Keratinocyte (primary cell): ENCODE measurements at regions not wholly inside any gene's neighbourhood (a gene's known extent, or its start where the extent isn't known, plus 50 kb on each side); places are given as distances from the start of the nearest gene placed in this dataset.

ENCODE experiments used
- DNase-seq: peaks from one replicate; pipeline ENCODE4 v3.0.0-alpha.2; 2011; ENCODE audit warnings: low read depth, missing footprints, low spot score
- FAIRE-seq: peaks from 2 replicates; lab custom pipeline; 2011; peaks lifted over from hg19 to GRCh38; lab: Jason Lieb, UNC
- H2AFZ ChIP-seq: 2 replicates; pipeline ENCODE4 v1.6.0; 2012; ENCODE audit warnings: low read length, control low read depth, inconsistent platforms; ENCODE audit not compliant: control insufficient read depth
- H3K27ac ChIP-seq: 2 replicates; pipeline ENCODE4 v1.5.1; 2011; ENCODE audit warnings: low read length; ENCODE audit not compliant: control insufficient read depth, insufficient read depth
- H3K27me3 ChIP-seq: 3 replicates; pipeline ENCODE4 v1.6.0; 2011; ENCODE audit warnings: low read length; ENCODE audit not compliant: control insufficient read depth, insufficient read depth; ENCODE audit errors: extremely low read depth
- H3K36me3 ChIP-seq, 2 experiments: 2 replicates in 1 of 2; 3 replicates in 1 of 2; pipeline ENCODE4 v1.5.1; 2011; ENCODE audit warnings: low read length in 2 of 2, mild to moderate bottlenecking in 1 of 2; ENCODE audit not compliant: control insufficient read depth in 2 of 2, insufficient read depth in 2 of 2; ENCODE audit errors: extremely low read depth in 1 of 2
- H3K4me1 ChIP-seq: 3 replicates; pipeline ENCODE4 v1.5.1; 2011; ENCODE audit warnings: low read length; ENCODE audit not compliant: control insufficient read depth, insufficient read depth; ENCODE audit errors: extremely low read depth
- H3K4me2 ChIP-seq: 3 replicates; pipeline ENCODE4 v1.6.0; 2011; ENCODE audit warnings: low read depth, low read length; ENCODE audit not compliant: control insufficient read depth, insufficient read depth; ENCODE audit errors: extremely low read depth
- H3K4me3 ChIP-seq, 3 experiments: fragments of 200-600 bp in 1 of 3; sonication (generic) in 1 of 3; 2 replicates in 2 of 3; 3 replicates in 1 of 3; pipeline ENCODE4 v1.5.1; 2011 to 2016; ENCODE audit warnings: low read length in 3 of 3, mild to moderate bottlenecking in 3 of 3, control low read depth in 2 of 3, inconsistent platforms in 1 of 3, low read depth in 1 of 3, mixed read lengths in 1 of 3, mixed run types in 1 of 3, moderate library complexity in 1 of 3; ENCODE audit not compliant: control insufficient read depth in 2 of 3, insufficient read depth in 2 of 3; ENCODE audit errors: extremely low read depth in 1 of 3
- H3K79me2 ChIP-seq: 2 replicates; pipeline ENCODE4 v1.6.0; 2012; ENCODE audit warnings: low read length; ENCODE audit not compliant: control insufficient read depth, insufficient read depth
- H3K9ac ChIP-seq: 3 replicates; pipeline ENCODE4 v1.6.0; 2011; ENCODE audit warnings: low read length; ENCODE audit not compliant: control insufficient read depth, insufficient read depth; ENCODE audit errors: extremely low read depth
- H3K9me1 ChIP-seq: 3 replicates; pipeline ENCODE4 v1.6.0; 2011; ENCODE audit warnings: low read length; ENCODE audit not compliant: control insufficient read depth, insufficient read depth; ENCODE audit errors: extremely low read depth
- H3K9me3 ChIP-seq: 2 replicates; pipeline ENCODE4 v1.5.1; 2012; ENCODE audit warnings: low read depth, low read length; ENCODE audit not compliant: control insufficient read depth
- H4K20me1 ChIP-seq: 3 replicates; pipeline ENCODE4 v1.6.0; 2011; ENCODE audit warnings: low read length; ENCODE audit not compliant: control insufficient read depth, insufficient read depth; ENCODE audit errors: extremely low read depth
- CTCF ChIP-seq, 3 experiments: IDR thresholded peaks in 1 of 3; conservative IDR thresholded peaks in 1 of 3; optimal IDR thresholded peaks in 1 of 3; 2 replicates in 2 of 3; 3 replicates in 1 of 3; pipeline versions ENCODE3 to v1.5.1; 2011; ENCODE audit warnings: low read length in 3 of 3, mild to moderate bottlenecking in 3 of 3, moderate library complexity in 2 of 3, control low read depth in 1 of 3, inconsistent platforms in 1 of 3; ENCODE audit not compliant: insufficient read depth in 2 of 3; ENCODE audit errors: extremely low read depth in 1 of 3
- EZH2 ChIP-seq: IDR thresholded peaks from one replicate; pipeline ENCODE4 v1.6.1; 2012; ENCODE audit warnings: inconsistent platforms, mild to moderate bottlenecking, low read length, moderate library complexity
- dilution Hi-C: fragments of 300-500 bp; cut with MboI; formaldehyde crosslinking; loops from one replicate; pipeline ENCODE4 v1.7.0; 2020; ENCODE audit warnings: low sequenced_read_pairs; ENCODE audit not compliant: extremely low pct_ligation_motif_present

GRCh38 chr6:134830194-134830593 is 119.7 kb downstream of the ALDH8A1 start:
- Histone ChIP-seq H3K4me2 (no peak overlapping the region), H4K20me1 (no peaks in the 10 kb centered on the region), H3K9ac (no peak overlapping the region), H3K79me2 (no peaks in the 10 kb centered on the region), H2AFZ (no peak overlapping the region), H3K36me3 (no peaks in the 10 kb centered on the region), H3K9me3 (no peaks in the 10 kb centered on the region), H3K27me3 (no peaks in the 10 kb centered on the region), H3K4me1 (peaks cover 13% of the 10 kb centered on the region), H3K9me1 (no peaks in the 10 kb centered on the region), H3K27ac (no peak overlapping the region), H3K4me3 (no peak overlapping the region)
- dilution Hi-C loops: no loop called here
- DNase-seq: no peak
- TF ChIP-seq EZH2 (no peak), CTCF (optimal IDR thresholded peaks at IDR 0.05 in 1 of 3, IDR thresholded peaks at IDR 0.05 in 1 of 3, conservative IDR thresholded peaks at IDR 0.05 in 1 of 3; ENCODE audit: extremely low read depth in 1 of 3, insufficient read depth in 2 of 3, low read length in 3 of 3) (no peak)
- no peak for FAIRE-seq

GRCh38 chr6:134828641-134829040 is 121.3 kb downstream of the ALDH8A1 start:
- Histone ChIP-seq H3K79me2 (no peaks in the 10 kb centered on the region), H3K4me3 (no peak overlapping the region), H3K27me3 (no peaks in the 10 kb centered on the region), H3K9me3 (no peaks in the 10 kb centered on the region), H4K20me1 (no peaks in the 10 kb centered on the region), H3K9ac (no peak overlapping the region), H3K27ac (no peak overlapping the region), H3K9me1 (no peaks in the 10 kb centered on the region), H3K4me1 (peaks cover 13% of the 10 kb centered on the region), H2AFZ (no peak overlapping the region), H3K36me3 (no peaks in the 10 kb centered on the region), H3K4me2 (no peak overlapping the region)
- TF ChIP-seq EZH2 (no peak), CTCF (optimal IDR thresholded peaks at IDR 0.05 in 1 of 3, IDR thresholded peaks at IDR 0.05 in 1 of 3, conservative IDR thresholded peaks at IDR 0.05 in 1 of 3; ENCODE audit: extremely low read depth in 1 of 3, insufficient read depth in 2 of 3, low read length in 3 of 3) (no peak)
- FAIRE-seq (no peak), DNase-seq (no peak)
- dilution Hi-C loops: no loop called here
